NCI-H2196 (cell line): ENCODE measurements at regions not wholly inside any gene's neighbourhood (a gene's known extent, or its start where the extent isn't known, plus 50 kb on each side); places are given as distances from the start of the nearest gene placed in this dataset.
"Not testable (repeated sequence)": the region's sequence is repeated elsewhere in the genome, so short reads cannot be mapped to it uniquely, and the experiment has no call there.

Source experiments
- DNase-seq: peaks from one replicate; lab custom pipeline; 2025; ENCODE audit not compliant: unreplicated experiment; lab: John Stamatoyannopoulos, UW

DNA sequence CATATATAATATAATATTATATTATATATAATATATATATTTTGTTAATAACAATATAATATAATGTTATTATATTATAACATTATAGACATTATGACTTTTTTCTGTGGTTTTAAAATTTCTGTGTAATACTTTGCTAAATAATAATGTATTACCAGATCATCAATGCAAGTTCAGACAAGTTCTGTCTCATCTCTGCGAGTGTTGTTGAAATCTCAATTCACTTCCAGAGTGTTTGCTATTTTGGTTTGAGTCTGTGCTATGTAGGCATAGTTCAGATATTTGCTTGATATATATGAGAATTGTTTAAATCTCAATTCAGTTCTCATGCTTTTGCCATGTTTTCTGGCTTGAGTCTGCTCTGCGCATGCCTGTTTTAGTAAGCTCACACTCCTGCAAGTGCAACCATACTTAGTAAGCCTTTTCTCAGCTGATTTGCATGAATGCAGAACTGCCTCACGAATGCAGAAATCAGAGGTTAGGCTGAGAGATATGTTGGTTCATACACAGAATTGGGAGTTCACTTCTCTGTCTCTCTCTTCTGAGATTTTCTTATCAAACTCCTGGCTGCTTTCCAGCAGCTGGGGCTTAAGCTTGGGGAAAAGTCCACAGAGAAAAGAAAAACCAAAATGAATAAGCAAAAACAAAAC is 830.2 kb upstream of the SORCS1 start:
- DNase-seq, result no peak

DNA sequence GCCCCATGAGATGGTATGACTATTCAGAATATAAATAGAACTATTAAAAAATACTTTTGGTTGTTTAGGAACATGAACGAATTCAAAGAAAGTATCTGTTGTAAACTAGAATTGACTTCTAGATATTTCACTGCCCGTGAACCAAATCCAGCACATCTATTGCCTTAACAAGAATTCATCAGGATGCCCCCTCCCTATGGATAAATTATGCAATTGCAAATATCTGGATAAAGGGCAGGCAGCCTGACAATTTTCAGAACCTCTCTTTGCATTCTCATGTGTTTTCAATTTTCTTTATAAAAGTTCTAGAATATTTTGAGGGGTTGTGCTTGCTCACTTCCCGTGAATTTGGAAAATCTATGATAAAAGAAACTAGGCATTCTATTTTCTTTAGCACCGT is 822.1 kb upstream of the SORCS1 start:
- DNase-seq, result no peak

DNA sequence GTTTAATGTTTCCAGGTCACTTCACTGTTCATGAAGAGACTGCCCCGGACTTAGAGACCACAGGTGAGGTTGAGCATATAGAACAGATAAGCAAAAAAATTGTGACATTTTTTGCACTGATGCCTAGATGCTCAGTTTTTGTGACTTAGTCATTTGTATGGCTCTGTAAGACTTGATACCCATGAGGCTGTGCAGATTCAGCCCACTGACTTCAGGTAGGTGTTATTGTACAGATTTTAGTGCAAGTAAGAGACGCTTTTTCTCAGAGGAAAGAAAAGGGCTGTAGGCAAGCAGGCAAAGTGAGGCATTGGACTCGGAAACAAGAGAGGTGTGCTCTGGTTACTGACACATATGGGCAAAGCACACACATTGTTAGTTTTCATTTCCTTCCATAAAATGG is 820.1 kb upstream of the SORCS1 start:
- DNase-seq, result no peak

DNA sequence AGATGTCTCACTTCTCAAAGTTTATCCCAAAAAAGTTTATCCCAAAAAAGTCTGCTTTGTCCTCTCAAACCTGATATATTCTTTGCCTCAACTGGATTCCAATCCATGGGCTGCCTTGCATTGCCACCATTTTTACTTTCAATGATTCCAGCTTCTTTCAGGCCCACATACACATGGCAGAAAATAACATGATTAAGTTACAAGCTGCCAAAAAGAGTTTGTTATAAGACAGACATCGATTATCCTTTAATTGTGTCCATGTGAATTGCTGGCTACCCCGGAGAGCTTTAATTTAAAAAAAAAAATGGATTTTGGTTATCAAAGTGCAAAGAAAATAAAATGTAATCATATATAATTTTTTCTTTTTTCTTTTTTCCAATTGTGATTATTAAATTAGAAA is 819.6 kb upstream of the SORCS1 start:
- DNase-seq, result no peak

DNA sequence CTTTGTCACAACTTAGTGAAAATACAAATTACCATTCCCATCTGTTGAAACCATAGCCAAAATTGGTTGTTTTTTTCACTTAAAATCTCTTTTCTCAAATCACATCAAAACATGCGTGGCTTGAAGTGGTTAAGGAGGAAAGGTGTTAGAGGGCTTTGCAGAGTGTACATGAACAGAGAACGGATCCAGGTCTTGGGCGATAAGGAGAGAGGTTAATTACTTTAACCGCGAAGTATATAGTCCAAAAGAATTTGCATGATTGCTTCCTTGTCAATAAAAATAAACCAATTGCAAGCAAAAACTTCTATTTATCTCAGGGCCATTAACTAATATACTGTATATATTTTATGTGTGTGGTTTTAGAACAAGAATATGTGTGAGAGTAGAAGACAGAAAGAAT is 813.9 kb upstream of the SORCS1 start:
- no peak for DNase-seq

DNA sequence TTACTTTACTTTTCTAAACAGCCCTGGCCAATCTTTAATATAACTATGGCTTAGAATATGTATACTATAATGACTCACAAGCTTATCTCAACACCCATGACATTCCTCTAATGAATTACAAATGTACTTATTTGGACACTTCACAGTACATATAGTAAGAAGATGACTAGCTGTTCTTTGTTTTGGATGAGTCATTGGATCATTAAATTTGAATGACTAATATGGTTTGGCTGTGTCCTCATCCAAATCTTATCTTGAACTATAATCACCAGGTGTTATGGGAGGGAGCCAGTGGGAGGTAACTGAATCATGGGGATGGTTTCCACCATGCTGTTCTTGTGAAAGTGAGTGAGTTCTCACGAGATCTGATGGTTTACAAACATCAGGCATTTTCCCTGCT is 807.5 kb upstream of the SORCS1 start:
- no peak for DNase-seq

DNA sequence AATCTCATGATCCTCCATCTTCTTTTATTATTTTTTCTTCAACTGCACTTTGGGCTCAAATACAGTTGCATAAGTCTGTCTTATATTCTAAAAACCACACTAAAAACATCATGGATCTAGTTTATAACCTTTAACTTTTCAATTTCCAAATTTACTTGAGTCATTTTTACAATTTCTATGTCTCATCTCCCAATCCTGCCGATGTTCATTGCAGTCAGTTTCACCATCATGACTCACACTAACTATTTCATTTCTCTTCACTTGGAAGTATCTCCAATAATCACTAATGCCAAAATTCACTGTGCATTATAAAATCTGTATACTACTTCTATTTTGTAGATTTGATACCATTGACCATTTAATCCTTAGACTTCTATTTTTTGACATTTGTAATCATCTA is 806.9 kb upstream of the SORCS1 start:
- DNase-seq, result no peak

DNA sequence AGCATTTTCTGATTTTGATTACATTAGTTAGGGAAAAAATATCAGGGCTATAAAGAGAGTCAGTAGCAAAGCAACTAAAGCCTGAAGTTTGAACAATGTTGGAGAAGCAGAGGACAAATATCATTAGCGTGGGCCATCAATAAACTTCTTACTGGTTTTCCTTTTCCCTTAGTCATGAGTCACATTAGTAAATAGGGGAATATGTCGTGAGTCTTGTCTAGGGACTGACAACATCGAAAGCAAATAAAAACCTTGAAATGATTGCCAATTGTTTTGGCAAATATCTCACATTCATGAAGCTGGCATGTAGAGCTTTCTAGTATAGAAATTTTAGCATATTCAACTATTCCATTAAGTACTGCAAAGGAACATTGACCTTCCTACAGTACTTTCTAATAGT is 806.0 kb upstream of the SORCS1 start:
- DNase-seq, result no peak

DNA sequence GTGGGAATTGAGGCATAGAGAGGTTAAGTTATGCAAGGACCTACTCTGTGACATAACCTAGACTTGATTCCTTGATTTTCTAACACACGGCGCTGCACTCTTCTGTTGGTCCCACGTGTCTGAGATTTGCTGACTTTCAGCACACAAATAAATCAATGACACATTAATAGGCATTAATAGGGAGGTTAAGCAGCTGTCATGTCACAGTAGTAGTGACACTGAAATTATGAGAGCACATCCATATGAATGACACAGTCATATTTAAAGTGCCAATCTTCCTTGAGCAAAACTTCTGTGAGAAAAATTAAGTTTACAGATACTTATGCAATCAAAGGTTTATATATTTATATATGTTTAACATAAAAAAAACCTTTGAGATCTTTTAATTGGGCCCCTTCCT is 805.4 kb upstream of the SORCS1 start:
- DNase-seq, result no peak

DNA sequence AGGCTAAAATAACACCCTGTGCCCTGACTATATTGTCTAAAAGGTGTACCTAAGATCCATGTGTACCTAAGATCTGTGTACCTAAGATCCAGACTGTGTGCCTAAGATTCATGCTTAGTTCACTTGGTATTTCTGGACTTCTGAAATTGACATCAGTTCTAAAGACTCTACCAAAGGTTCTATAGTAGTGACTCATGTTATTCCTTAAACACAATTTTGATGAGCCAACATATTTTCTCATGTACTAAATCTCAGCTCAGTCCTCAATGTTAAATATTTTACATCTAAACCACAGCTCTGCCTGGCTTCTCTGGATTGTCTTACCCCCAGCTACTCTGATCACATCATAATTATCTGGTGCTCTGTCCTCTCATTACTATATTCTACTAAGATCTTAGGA is 802.3 kb upstream of the SORCS1 start:
- DNase-seq, result no peak

DNA sequence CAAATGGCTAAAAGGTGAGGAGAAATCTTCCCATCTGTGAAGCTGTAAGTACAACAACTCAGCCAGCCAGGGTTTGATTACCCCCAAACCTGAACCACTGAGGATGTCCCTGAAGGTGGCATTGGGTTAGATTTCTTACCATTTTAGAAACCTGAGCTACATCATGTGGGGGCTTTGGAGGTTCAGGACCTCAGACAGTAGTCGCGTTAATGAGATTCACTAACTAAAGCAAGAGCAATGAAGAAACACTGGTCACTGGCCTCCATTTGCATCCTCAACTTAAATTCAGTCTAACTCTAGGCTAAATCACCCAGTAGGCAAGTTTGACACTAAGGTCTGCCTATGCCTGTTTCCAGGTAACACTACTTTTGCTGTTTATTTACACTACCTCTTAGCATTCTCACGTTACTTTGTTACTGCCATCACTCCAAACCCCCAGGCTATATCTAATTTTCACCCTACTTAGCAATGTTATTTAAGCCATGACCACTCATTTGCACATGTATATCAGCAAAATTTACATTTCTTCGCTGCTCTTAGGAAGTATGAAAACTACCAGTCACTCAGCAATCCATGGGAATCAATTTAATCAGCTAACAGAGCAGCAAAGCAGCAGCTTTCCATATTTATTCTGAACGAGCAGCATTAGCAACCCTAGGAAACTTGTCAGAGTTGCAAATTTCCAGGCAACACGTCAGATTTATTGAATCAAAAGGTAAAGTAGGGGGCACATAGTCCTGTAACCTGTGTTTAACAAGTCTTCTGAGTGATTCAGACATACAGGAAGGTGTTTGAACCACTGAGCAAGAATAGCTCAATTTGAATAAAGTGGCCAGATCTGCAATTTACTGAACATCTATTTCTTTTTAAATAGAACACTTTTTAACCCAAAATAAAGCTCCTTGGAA is 788.4 kb upstream of the SORCS1 start:
- DNase-seq, result no peak

DNA sequence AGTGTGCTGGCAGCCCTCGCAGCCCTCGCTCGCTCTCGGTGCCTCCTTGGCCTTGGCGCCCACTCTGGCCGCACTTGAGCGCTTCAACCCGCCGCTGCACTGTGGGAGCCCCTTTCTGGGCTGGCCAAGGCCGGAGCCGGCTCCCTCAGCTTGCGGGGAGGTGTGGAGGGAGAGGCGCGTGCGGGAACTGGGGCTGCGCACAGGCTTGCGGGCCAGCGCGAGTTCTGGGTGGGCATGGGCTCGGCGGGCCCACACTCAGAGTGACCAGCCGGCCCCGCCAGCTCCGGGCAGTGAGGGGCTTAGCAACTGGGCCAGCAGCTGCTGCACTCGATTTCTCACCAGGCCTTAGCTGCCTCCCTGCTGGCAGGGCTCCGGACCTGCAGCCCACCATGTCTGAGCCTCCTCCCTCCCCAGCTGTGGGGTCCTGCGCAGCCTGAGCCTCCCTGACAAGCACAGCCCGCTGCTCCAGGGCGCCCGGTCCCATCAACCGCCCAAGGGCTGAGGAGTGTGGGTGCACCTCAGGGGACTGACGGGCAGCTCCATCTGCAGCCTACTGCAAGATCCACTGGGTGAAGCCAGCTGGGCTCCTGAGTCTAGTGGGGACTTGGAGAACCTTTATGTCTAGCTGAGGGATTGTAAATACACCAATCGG is 786.0 kb upstream of the SORCS1 start:
- not testable (repeated sequence) for DNase-seq

DNA sequence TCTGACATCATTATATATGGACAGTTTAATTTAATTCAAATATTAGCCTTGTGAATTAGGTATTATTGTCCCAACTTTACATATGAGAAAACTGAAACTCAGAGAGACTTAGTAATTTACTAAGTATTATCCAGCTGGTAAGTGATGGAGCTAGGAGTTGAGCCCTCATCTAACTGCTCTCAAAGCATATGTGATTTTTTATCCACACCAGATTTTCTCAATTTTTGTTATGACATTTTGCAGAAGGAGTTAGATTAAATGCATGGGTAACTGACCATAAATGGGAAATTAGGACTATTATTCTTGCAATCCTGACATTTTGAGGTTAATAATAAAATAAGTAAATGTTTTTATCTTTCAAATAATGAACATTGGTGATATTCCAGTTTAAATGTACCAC is 778.3 kb upstream of the SORCS1 start:
- no peak for DNase-seq

DNA sequence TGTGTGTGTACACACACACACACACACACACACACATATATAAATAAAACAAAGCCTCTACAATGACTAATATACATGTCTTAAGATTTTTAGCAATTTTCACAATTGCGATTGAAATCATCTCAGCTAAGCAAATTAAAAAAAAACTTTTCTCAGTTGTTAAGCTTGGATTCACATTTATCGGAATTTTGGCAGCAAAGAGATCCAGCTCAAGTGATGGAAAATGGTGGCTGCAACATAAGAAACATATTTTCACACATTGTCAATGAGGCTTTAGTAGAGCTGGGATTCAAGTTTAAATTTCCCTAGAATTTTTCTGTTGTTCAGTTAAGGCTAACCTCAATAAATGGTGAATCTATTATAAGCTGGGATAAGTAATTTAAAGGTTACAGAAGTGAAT is 768.6 kb upstream of the SORCS1 start:
- DNase-seq, result no peak

DNA sequence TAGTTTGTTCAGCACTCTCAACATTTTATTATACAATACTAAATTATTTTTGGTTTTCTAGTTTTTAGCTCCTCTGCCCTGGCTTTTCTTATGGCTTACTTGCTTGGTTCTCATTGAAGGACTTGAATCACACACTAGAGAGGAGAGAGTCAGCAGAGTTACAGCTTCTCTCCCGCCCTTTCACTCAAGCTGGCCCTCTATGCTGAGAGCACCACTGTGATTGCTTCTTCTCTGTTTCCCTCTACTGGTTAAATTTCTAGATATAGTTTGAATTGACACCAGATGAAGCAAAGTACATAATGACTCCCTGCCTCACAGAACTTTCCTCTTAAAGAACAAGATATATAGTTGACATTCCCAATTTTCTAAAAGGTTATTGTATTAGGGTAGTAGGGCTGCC is 767.3 kb upstream of the SORCS1 start:
- DNase-seq, result no peak

DNA sequence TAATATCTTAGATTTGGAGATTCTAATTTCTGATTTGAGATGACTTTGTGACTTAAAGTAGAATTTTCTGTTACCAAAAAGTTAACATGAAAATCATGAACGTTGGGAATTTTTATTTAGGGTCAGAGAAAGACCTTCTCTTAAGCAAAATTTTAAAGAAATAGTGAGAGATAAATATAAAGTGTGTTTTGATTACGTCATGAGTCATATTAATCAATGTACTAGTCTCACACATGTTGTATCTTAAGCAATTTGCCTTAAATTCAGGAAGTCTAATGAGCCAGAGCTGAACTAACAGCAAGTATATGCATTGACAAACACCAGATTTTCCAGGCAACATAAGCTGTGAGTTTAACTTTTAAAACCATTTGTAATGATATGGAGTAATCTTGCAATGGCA is 765.5 kb upstream of the SORCS1 start:
- DNase-seq, result no peak

DNA sequence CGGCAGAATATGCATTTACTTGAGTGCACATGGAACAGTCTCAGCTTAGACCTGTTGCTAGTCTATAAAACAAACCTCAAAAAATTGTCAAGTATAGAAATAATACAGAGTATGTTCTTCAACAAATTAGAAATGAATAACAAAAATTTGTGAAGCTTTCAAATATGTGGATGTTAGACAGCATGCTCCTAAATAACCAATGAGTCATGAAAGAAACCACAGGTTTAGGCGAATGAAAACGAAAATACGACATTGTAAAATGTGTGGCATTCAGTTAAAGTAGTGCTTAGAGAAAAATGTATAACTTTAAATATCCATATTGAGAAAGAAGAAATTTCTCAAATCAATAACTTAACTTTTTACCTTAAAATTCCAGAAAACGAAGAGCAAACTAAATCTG is 760.0 kb upstream of the SORCS1 start:
- DNase-seq, result no peak

DNA sequence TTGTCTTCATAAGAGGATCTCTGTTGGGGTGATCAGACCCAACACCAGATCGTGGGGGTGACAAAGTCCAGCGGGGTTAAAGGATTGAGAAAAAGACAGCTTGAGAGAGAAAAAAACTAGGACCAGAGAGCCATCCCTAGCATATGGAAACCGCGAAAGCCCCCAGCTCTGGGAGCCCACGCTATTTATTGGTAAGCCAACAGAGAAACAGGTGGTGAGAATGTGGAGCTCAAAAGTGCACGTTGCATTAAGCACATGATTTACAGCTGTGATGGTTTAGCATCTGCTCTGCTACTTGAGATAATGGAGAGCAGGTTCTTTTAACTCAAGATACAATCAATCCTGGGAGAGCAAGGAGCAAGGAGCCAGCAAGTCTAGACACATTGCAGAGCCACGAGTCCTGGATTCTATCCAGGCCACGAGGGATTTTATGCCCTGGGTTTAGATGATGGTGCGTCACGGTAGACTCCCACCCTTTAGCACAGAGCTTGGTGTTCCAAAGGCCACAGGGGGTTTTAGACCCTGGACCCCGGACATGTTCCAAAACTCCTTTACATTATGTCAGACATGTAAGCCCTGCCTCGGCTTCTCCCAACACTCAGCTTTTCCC is 755.2 kb upstream of the SORCS1 start:
- DNase-seq, result no peak

DNA sequence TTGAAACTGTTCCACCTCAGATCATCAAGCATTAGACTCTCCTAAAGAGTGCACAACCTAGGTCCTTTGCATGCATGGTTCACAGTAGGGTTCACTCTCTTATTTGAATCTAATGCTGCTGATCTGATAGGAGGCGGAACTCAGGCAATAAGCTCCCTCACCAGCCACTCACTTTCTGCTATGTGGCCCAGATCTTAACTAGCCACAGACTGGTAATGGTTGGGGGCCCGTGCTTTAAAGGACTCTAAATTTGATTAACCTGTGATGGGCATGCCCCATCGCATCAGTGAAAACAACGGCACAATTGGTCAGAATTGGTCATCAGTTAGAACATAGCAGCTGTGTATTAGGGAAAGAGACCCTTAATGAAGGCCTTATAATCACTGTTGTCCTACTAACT is 753.7 kb upstream of the SORCS1 start:
- no peak for DNase-seq

DNA sequence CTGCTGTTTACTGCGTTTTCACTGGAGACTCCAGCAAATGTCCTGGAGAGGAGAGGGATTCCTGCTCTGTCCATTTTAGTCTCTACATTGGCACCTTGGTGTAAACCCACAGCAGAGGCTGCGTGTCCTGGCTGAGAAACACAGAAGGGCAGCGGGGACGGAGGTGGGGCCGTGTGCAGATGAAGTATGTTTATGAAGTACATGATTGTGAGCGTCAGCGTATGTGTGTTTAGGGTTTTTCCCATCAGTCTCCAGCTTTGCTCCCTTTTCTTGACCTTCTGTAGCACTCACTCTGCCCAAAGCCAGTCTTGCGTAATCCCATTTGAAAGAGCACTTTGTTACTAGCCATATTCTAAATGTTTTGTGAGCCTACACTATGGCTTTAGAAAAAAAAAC is 750.7 kb upstream of the SORCS1 start:
- no peak for DNase-seq

DNA sequence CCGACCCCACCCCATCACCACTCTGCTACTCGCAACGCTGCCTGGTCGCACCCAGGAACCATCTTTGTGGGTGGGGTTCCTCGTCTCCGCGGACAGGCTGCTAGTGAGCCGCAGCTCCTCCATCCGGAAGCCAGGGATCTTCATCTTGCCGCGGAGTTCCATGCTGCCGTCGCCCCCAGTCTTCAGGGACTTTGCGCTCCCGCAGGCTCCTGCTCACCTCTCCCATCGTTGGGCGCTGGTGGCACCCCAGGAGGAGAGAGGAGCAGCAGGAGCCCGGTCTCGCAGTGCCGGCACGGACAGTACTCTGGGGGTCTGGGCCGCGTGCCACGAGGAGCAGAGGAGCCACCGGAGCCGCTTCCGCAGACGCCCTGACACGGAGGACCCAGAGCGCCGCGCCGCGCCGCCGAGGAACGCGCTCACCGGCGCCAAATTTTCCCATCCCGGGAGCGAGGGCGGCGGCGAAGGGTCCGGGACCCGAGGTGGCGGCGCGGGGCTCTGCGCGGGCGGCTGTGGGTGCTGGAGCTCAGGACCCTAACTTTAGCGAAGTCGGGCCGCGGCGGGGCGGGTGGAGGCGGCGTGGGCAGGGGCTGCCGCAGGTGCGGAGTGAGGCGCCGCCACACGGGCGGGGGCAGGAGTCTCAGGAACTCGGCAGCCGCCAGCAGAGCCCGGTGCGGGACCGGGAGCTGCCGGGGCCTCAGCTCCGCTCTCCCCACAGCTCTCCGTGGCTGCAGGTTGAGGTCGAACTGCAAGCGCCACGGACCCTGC is 750.1 kb upstream of the SORCS1 start:
- no peak for DNase-seq
